GM23338 (cell line): ENCODE measurements at regions not wholly inside any gene's neighbourhood (a gene's known extent, or its start where the extent isn't known, plus 50 kb on each side); places are given as distances from the start of the nearest gene placed in this dataset.

Source experiments
- ATAC-seq: fragments of 200-7000 bp; cut with Tn5 transposase; 3 replicates; pipeline ENCODE4 v1.9.1; 2020
- DNase-seq: peaks from one replicate; pipeline ENCODE4 v3.0.0-alpha.2; 2015; ENCODE audit warnings: low spot score
- H2AFZ ChIP-seq: fragments of 200-600 bp; sonication (generic); 2 replicates; pipeline ENCODE4 v1.8.0; 2016; ENCODE audit warnings: antibody characterized with exemption, mild to moderate bottlenecking, moderate library complexity
- H3F3A ChIP-seq: fragments of 200-600 bp; sonication (generic); replicated peaks from 2 replicates; pipeline ENCODE4 v1.8.0; 2017; ENCODE audit warnings: antibody characterized with exemption, mixed run types, low read depth
- H3K27ac ChIP-seq: fragments of 200-600 bp; sonication (generic); 2 replicates; pipeline ENCODE4 v1.6.1; 2016; ENCODE audit warnings: low read depth
- H3K27me3 ChIP-seq: fragments of 200-600 bp; sonication (generic); 2 replicates; pipeline ENCODE4 v1.8.0; 2016; ENCODE audit warnings: mild to moderate bottlenecking, mixed run types, moderate library complexity; ENCODE audit not compliant: insufficient read depth
- H3K36me3 ChIP-seq: fragments of 200-600 bp; sonication (generic); 2 replicates; pipeline ENCODE4 v1.8.0; 2016; ENCODE audit warnings: mild to moderate bottlenecking; ENCODE audit not compliant: insufficient read depth
- H3K4me1 ChIP-seq: fragments of 200-600 bp; sonication (generic); 2 replicates; pipeline ENCODE4 v1.8.0; 2016; ENCODE audit warnings: mild to moderate bottlenecking, moderate library complexity; ENCODE audit not compliant: insufficient read depth
- H3K4me2 ChIP-seq: fragments of 200-600 bp; sonication (generic); 2 replicates; pipeline ENCODE4 v1.7.1; 2017; ENCODE audit warnings: mixed run types
- H3K4me3 ChIP-seq: fragments of 200-600 bp; sonication (generic); 2 replicates; pipeline ENCODE4 v1.6.1; 2016; ENCODE audit warnings: mixed run types
- H3K79me2 ChIP-seq: fragments of 200-600 bp; sonication (generic); replicated peaks from 2 replicates; pipeline ENCODE4 v1.8.0; 2017; ENCODE audit warnings: mild to moderate bottlenecking; ENCODE audit not compliant: insufficient read depth
- H3K9me2 ChIP-seq: fragments of 200-600 bp; sonication (generic); 2 replicates; pipeline ENCODE4 v1.8.0; 2017; ENCODE audit not compliant: insufficient read depth
- H4K20me1 ChIP-seq: fragments of 200-600 bp; sonication (generic); replicated peaks from 2 replicates; pipeline ENCODE4 v1.8.0; 2017; ENCODE audit warnings: mild to moderate bottlenecking; ENCODE audit not compliant: insufficient read depth
- H3K27ac Mint-ChIP-seq: 2 replicates; pipeline ENCODE4 v1.8.0; 2020; ENCODE audit warnings: inconsistent platforms, mild to moderate bottlenecking, moderate library complexity, mixed read lengths
- H3K27me3 Mint-ChIP-seq: 3 replicates; pipeline ENCODE4 v1.8.0; 2022; ENCODE audit warnings: low read depth, mild to moderate bottlenecking, moderate library complexity, mixed read lengths, inconsistent platforms; ENCODE audit not compliant: insufficient read depth, poor library complexity
- H3K36me3 Mint-ChIP-seq: 3 replicates; pipeline ENCODE4 v1.8.0; 2021; ENCODE audit warnings: low read depth, mild to moderate bottlenecking, inconsistent platforms, moderate library complexity, mixed read lengths
- H3K4me1 Mint-ChIP-seq: 3 replicates; pipeline ENCODE4 v1.8.0; 2020; ENCODE audit warnings: mild to moderate bottlenecking, inconsistent platforms, mixed read lengths
- H3K4me3 Mint-ChIP-seq: 3 replicates; pipeline ENCODE4 v1.8.0; 2021; ENCODE audit warnings: moderate library complexity, mild to moderate bottlenecking, inconsistent platforms, mixed read lengths
- H3K9me3 Mint-ChIP-seq: 3 replicates; pipeline ENCODE4 v1.8.0; 2020; ENCODE audit warnings: moderate library complexity, mild to moderate bottlenecking, inconsistent platforms, mixed read lengths
- ETS1 ChIP-seq: IDR thresholded peaks from 2 replicates; pipeline ENCODE4 v1.6.1; 2016; ENCODE audit warnings: antibody characterized with exemption
- EZH2 ChIP-seq: fragments of 200-600 bp; sonication (generic); IDR thresholded peaks from one replicate; pipeline ENCODE4 v1.8.0; 2017; ENCODE audit warnings: antibody characterized with exemption, mild to moderate bottlenecking, low read depth; ENCODE audit not compliant: unreplicated experiment
- JUNB ChIP-seq: IDR thresholded peaks from one replicate; pipeline ENCODE4 v1.6.1; 2016; ENCODE audit warnings: antibody characterized with exemption; ENCODE audit not compliant: unreplicated experiment
- REST ChIP-seq: IDR thresholded peaks from one replicate; pipeline ENCODE4 v1.6.1; 2018; ENCODE audit warnings: antibody characterized with exemption; ENCODE audit not compliant: unreplicated experiment
- STAT1 ChIP-seq: IDR thresholded peaks from one replicate; pipeline ENCODE4 v1.6.1; 2016; ENCODE audit warnings: antibody characterized with exemption; ENCODE audit not compliant: unreplicated experiment
- ZNF114 ChIP-seq: fragments of 250-450 bp; sonication (Bioruptor Pico); IDR thresholded peaks from 2 replicates; pipeline ENCODE4 v1.5.0; 2020; ENCODE audit warnings: mild to moderate bottlenecking, moderate library complexity
- ZNF462 ChIP-seq: fragments of 250-450 bp; sonication (Bioruptor Pico); IDR thresholded peaks from 2 replicates; pipeline ENCODE4 v1.5.0; 2020; ENCODE audit warnings: mild to moderate bottlenecking, moderate library complexity

- no peak overlapping the region for H3K4me3 ChIP-seq
- DNase-seq, result no peak
- peaks cover 8% of the 10 kb centered on the region; the same call in 2 of the 3 replicates for H3K9me3 Mint-ChIP-seq
- H4K20me1 ChIP-seq, result no peaks in the 10 kb centered on the region
- no peaks in the 10 kb centered on the region for H3K79me2 ChIP-seq
- H2AFZ ChIP-seq, result no peak overlapping the region
- TF ChIP-seq ETS1, result no peak
- no peak for TF ChIP-seq REST
- no peak for TF ChIP-seq STAT1
- TF ChIP-seq EZH2, result no peak
- no peak for TF ChIP-seq JUNB
- TF ChIP-seq ZNF114 (CRISPR knock-in tag), result no peak
- TF ChIP-seq ZNF462 (CRISPR knock-in tag), result no peak
- no peaks in the 10 kb centered on the region for H3K36me3 ChIP-seq
- H3K4me2 ChIP-seq, result no peak overlapping the region
- H3K9me2 ChIP-seq, result peaks cover 13% of the 10 kb centered on the region; the same call in 1 of the 2 replicates
- no peak overlapping the region for H3K27ac ChIP-seq
- H3K27me3 ChIP-seq, result no peaks in the 10 kb centered on the region
- H3K36me3 Mint-ChIP-seq, result no peaks in the 10 kb centered on the region
- no peak overlapping the region for H3K4me3 Mint-ChIP-seq
- no peaks in the 10 kb centered on the region for H3K27me3 Mint-ChIP-seq
- H3K4me1 Mint-ChIP-seq, result no peaks in the 10 kb centered on the region
- ATAC-seq, result no peak
- H3K27ac Mint-ChIP-seq, result no peak overlapping the region
- H3K4me1 ChIP-seq, result 0 out of 2 replicates have a peak, but pooled peaks cover 5% of the 10 kb centered on the region
- H3F3A ChIP-seq, result no peaks in the 10 kb centered on the region
Observed at GRCh38 chr5:97644206-97644605, 461.2 kb upstream of the RIOK2 start.
